ENCODE measurements at regions not wholly inside any gene's neighbourhood (a gene's known extent, or its start where the extent isn't known, plus 50 kb on each side); places are given as distances from the start of the nearest gene placed in this dataset.

- WGBS (ENCODE audit: insufficient coverage, insufficient replicate concordance, low lambda C conversion rate, missing lambda C conversion rate), result 46% methylated on average over 7 of the region's 7 CpGs
- DNase-seq (ENCODE audit: low read depth, low spot score) (no peak), ATAC-seq (no peak), FAIRE-seq (no peak)
- H3K36me3 ChIP-seq (ENCODE audit: control insufficient read depth in 2 of 2, insufficient read depth in 2 of 2, low read length in 1 of 2), result no peaks in the 10 kb centered on the region
- in situ Hi-C loops (cut with MboI), result no loop called here
- H3K27ac ChIP-seq (ENCODE audit: control insufficient read depth, insufficient read depth), result no peak overlapping the region
- no peaks in the 10 kb centered on the region for H3K27me3 ChIP-seq (replicated peaks in 1 of 2; ENCODE audit: control insufficient read depth in 2 of 2, insufficient read depth in 2 of 2, low read length in 1 of 2)
- H4K20me1 ChIP-seq (ENCODE audit: control insufficient read depth, insufficient read depth), result no peaks in the 10 kb centered on the region
- intact Hi-C loops (cut with micrococcal nuclease; ENCODE audit: unreplicated experiment), result no loop called here
- no peak overlapping the region for H2AFZ ChIP-seq (ENCODE audit: control insufficient read depth, low read depth, low read length)
- ChIA-PET POLR2A (no interaction called here), SMC1A (ENCODE audit: uncharacterized antibody, unreplicated experiment) (no interaction called here), RAD21 (ENCODE audit: unreplicated experiment) (no interaction called here), CTCF (interaction anchor here (1.1 kb wide), 1 partner anchor 1848 kb away, joined by 3 read pairs; no protein-coding TSS in a partner anchor)
- H3K4me2 ChIP-seq (ENCODE audit: control insufficient read depth, insufficient read depth), result no peak overlapping the region
- no peak overlapping the region for H3K4me3 ChIP-seq
- H3K79me2 ChIP-seq (ENCODE audit: control insufficient read depth, insufficient read depth, low read length), result no peaks in the 10 kb centered on the region
- H3K9me3 ChIP-seq (replicated peaks; ENCODE audit: control insufficient read depth, insufficient read depth, low read length), result no peaks in the 10 kb centered on the region
- no peak overlapping the region for H3K9ac ChIP-seq (ENCODE audit: control insufficient read depth, insufficient read depth, low read length)
- no TSS peak for BruUV-seq (replicated peaks)
- TF ChIP-seq POLR2AphosphoS2 (IDR thresholded peaks at IDR 0.05; ENCODE audit: low read depth, low read length), result no peak
- no peak for TF ChIP-seq REST (IDR thresholded peaks at IDR 0.05; ENCODE audit: low read depth, low read length)
- no peak for TF ChIP-seq IRF5 (IDR thresholded peaks at IDR 0.05; ENCODE audit: borderline replicate concordance)
- no peak for TF ChIP-seq CTCF (IDR thresholded peaks at IDR 0.05 in 2 of 3, conservative IDR thresholded peaks at IDR 0.05 in 1 of 3; ENCODE audit: control insufficient read depth in 2 of 3, extremely low read depth in 1 of 3, insufficient read depth in 1 of 3, low read depth in 3 of 3, low read length in 3 of 3)
- no peak for TF ChIP-seq ZSCAN29 (IDR thresholded peaks at IDR 0.05)
- TF ChIP-seq CBX5 (IDR thresholded peaks at IDR 0.05; ENCODE audit: low read depth), result no peak
- TF ChIP-seq CHD4 (IDR thresholded peaks at IDR 0.05), result no peak
- no peak for TF ChIP-seq ATF2 (IDR thresholded peaks at IDR 0.05; ENCODE audit: low read length)
- TF ChIP-seq EZH2 (IDR thresholded peaks at IDR 0.05; ENCODE audit: borderline replicate concordance, control insufficient read depth, low read depth, low read length), result no peak
- no peak for TF ChIP-seq JUND (IDR thresholded peaks at IDR 0.05; ENCODE audit: low read depth, low read length)
- no peak for TF ChIP-seq BRCA1 (IDR thresholded peaks at IDR 0.05; ENCODE audit: low read depth, low read length)
- no peak for TF ChIP-seq FOS (IDR thresholded peaks at IDR 0.05; ENCODE audit: borderline replicate concordance, extremely low read depth, insufficient read length)
- no peak for TF ChIP-seq USF2 (IDR thresholded peaks at IDR 0.05; ENCODE audit: borderline replicate concordance, low read depth, low read length)
- no peak for TF ChIP-seq CHD2 (IDR thresholded peaks at IDR 0.05; ENCODE audit: borderline replicate concordance, low read depth, low read length)
- H3K4me1 ChIP-seq (ENCODE audit: control insufficient read depth, insufficient read depth, low read length), result no peaks in the 10 kb centered on the region
These were observed 205.3 kb upstream of the SLC14A2 start for GRCh38 chr18:45409971-45410370.

All from GM12878 (cell line).